22Rv1 (cell line): ENCODE measurements at regions not wholly inside any gene's neighbourhood (a gene's known extent, or its start where the extent isn't known, plus 50 kb on each side); places are given as distances from the start of the nearest gene placed in this dataset.

ENCODE experiments used
- CTCF ChIP-seq: fragments of 450-650 bp; IDR thresholded peaks from 2 replicates; pipeline ENCODE4 v1.5.1; 2017; ENCODE audit warnings: mild to moderate bottlenecking
- ZFX ChIP-seq: fragments of 450-650 bp; IDR thresholded peaks from 2 replicates; pipeline ENCODE4 v1.6.1; 2017; ENCODE audit warnings: antibody characterized with exemption, borderline replicate concordance

DNA sequence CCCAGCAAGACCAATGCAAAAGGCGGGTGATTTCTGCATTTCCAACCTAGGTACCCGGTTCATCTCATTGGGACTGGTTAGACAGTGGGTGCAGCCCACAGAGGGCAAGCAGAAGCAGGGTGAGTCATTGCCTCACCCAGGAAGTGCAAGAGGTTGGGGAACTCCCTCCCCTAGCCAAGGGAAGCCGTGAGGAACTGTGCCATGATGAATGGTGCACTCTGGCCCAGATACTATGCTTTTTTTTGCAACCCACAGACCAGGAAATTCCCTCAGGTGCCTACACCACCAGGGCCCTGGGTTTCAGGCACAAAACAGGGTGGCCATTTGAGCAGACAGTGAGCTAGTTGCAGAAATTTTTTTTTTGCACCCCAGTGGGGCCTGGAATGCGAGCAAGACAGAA, 662.6 kb upstream of the ACVR2A start:
- TF ChIP-seq CTCF (no peak), ZFX (no peak)
